Coronary artery (tissue), 2 donors: ENCODE measurements at regions not wholly inside any gene's neighbourhood (a gene's known extent, or its start where the extent isn't known, plus 50 kb on each side); places are given as distances from the start of the nearest gene placed in this dataset.

ENCODE experiments used
- DNase-seq: peaks from one replicate; pipeline ENCODE4 v3.0.0-alpha.2; 2017; ENCODE audit warnings: low spot score
- H3K27ac ChIP-seq, 2 donors: fragments of 200-600 bp; sonication (generic); one replicate each; pipeline ENCODE4 v1.5.1; 2016 to 2019
- H3K4me3 ChIP-seq: fragments of 200-600 bp; sonication (generic); 2 replicates; pipeline ENCODE4 v1.5.1; 2016; ENCODE audit warnings: mild to moderate bottlenecking, moderate library complexity
- TF ChIP-seq, protein P1 (sequence below): fragments of 200-600 bp; sonication (generic); IDR thresholded peaks from one replicate; pipeline ENCODE4 v1.5.1; 2019; ENCODE audit warnings: antibody characterized with exemption

DNA sequence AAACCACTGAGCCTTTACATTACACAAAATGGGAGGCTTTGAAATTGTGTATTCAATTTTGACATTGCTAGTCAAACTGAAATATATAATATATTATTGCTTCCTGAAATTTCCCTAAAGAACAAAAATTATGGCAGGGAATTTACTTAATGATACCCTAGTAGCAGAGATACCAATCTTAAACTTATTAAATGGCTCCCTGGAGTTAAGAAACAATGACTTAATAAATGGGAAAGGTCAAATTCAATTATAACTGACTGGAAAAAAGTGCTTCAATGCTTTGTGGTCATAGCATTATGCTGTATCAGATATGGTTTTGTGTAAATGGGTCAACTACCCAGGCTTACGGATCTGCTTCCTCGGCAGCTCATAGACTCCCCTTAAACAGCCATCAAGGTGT, 244.1 kb downstream of the CNTN3 start:
- DNase-seq: no peak
- Histone ChIP-seq H3K27ac (no peak overlapping the region), H3K4me3 (no peak overlapping the region)
- TF ChIP-seq, protein P1, sequence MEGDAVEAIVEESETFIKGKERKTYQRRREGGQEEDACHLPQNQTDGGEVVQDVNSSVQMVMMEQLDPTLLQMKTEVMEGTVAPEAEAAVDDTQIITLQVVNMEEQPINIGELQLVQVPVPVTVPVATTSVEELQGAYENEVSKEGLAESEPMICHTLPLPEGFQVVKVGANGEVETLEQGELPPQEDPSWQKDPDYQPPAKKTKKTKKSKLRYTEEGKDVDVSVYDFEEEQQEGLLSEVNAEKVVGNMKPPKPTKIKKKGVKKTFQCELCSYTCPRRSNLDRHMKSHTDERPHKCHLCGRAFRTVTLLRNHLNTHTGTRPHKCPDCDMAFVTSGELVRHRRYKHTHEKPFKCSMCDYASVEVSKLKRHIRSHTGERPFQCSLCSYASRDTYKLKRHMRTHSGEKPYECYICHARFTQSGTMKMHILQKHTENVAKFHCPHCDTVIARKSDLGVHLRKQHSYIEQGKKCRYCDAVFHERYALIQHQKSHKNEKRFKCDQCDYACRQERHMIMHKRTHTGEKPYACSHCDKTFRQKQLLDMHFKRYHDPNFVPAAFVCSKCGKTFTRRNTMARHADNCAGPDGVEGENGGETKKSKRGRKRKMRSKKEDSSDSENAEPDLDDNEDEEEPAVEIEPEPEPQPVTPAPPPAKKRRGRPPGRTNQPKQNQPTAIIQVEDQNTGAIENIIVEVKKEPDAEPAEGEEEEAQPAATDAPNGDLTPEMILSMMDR: no peak

DNA sequence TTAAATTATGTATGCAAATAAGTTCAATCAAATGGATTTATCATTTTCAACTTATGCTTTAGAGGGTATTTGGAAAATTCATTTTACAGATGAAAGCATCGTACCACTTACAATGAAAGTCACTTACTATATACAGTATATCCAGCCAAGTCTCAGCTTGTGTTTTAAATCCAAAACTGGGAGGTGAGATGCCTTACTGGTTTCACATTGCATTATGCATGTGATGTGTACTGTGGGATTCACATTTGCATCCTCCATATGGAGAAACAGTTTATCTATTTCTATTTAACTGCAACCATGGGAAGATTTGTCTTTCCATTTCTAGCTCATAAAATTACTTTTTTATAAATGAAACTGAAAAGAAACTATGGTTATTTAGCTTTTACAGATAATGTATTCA, 248.1 kb downstream of the CNTN3 start:
- no peak overlapping the region for H3K27ac ChIP-seq
- TF ChIP-seq, protein P1: no peak
- no peak overlapping the region for H3K4me3 ChIP-seq
- DNase-seq: no peak

DNA sequence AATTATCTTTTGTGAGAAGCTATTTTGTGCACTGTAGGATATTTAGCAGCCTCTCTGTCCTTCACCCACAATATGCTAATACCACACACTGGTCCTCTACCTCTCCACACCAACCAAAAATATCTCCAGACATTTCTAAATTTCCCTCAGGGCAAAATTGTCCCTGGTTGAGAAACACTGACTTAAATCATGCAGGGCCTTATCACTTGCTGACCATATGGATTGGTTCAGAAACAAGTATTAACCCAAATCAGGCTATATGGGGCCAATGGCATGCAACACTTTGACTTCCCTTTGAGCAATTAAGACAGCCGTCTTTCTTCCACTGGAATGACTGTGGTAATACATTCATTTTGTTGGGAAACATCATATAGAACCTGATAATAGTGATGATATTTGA, 251.1 kb downstream of the CNTN3 start:
- Histone ChIP-seq H3K4me3 (no peak overlapping the region), H3K27ac (no peak overlapping the region)
- DNase-seq: no peak
- TF ChIP-seq, protein P1: no peak

DNA sequence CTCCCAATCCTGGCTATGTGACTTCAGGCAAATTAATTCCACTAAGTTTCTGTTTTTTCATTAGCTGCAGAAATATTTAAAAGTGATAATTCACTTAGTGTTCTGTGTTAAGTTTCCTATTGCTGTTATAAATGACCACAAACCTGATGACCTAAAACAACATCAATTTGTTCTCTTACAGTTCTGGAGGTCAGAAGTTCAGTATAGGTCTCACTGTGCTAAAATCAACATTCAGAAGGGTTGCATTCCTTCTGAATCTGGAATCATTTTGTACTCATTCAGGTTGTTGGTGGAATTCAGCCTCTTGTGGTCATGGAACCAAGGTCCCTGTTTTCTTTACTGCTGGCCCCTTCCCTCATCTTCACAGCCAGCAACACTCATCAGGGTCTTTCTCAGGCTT, 254.1 kb downstream of the CNTN3 start:
- TF ChIP-seq, protein P1: no peak
- Histone ChIP-seq H3K27ac (no peak overlapping the region), H3K4me3 (no peak overlapping the region)
- DNase-seq: no peak

DNA sequence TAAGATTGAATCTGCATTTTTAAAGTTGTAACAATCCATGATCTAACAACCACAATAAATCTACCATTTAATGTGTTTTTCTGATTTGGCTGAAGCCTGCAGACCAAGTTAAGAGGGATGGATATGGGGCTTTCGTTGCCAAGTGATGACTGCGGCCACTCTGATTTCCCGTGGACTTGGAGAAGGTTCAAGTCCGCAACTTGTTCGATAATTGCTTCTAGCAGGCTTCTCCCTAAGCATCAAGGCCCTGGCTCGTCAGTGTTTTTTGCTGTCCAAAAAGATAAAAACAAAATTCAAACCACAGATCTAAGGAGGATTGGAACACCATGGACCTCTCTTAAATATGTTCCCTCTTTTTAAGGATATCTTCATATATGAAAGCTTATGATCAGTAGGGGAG, 256.6 kb downstream of the CNTN3 start:
- Histone ChIP-seq H3K27ac (no peak overlapping the region), H3K4me3 (no peak overlapping the region)
- no peak for DNase-seq
- TF ChIP-seq, protein P1: no peak

DNA sequence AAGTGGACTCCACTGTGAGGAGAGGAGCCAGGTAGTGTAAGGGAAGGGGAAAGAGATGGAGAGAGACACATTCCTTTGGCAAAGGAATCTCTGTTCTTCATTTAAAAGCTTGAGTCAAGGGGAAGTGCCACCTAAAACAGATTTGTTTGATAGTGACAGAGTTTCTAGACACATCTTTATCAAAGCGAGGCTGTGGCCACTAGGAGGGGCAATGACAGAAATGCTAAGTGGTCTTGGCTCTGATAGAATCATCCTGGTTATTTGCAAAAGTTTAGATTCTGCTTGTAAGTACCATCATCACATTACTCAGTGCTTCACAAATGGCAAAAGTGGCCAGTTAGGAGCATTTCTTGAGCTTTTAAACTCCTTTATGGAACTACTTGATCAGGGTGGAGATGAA, 261.4 kb downstream of the CNTN3 start:
- TF ChIP-seq, protein P1: no peak
- DNase-seq: no peak
- Histone ChIP-seq H3K27ac (no peak overlapping the region), H3K4me3 (no peak overlapping the region)

DNA sequence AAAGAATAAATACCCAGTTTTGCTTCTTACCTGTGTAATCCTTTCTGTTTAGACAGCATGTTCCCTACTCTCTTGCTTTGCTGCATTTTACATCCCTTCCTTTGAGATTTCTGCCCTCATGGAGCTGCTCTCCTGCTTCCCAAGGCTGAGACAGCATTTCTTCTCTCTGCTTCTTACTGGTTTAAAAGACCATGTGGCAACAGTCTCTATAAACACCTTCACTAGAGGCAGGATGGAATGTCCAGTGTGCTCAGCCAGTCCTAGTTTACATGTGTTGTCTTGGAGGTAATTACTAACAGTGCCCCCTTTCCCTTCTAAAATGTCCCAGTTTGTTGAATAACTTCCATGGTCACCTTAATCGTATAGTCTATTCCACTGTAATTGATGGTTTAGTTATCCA, 262.3 kb downstream of the CNTN3 start:
- TF ChIP-seq, protein P1: no peak
- no peak for DNase-seq
- Histone ChIP-seq H3K27ac (no peak overlapping the region), H3K4me3 (no peak overlapping the region)
